Stimulated activated naive CD8-positive, alpha-beta T cell treated with anti-CD3 and anti-CD28 coated beads, Interleukin-15, amount 100 ng/mL, for 72 hours (primary cell): ENCODE measurements at regions not wholly inside any gene's neighbourhood (a gene's known extent, or its start where the extent isn't known, plus 50 kb on each side); places are given as distances from the start of the nearest gene placed in this dataset.
A peak's percentile ranks its signal among the peaks of the same experiment; 100 is the strongest.

Experiments used
- ATAC-seq: fragments of 150-1000 bp; cut with Tn5 transposase; 2 replicates; pipeline ENCODE4 v1.10.0; 2021; ENCODE audit warnings: mild to moderate bottlenecking, moderate library complexity
- DNase-seq, 2 donors: peaks; one replicate each; pipeline ENCODE4 v3.0.0; 2021 to 2022
- H3K27ac Mint-ChIP-seq, 2 donors: one replicate each; pipeline ENCODE4 v1.8.0; 2022; ENCODE audit warnings: mild to moderate bottlenecking in 2 of 2, mixed read lengths in 2 of 2, moderate library complexity in 2 of 2
- H3K27me3 Mint-ChIP-seq: one replicate; pipeline ENCODE4 v1.8.0; 2022; ENCODE audit warnings: mixed read lengths
- H3K4me1 Mint-ChIP-seq: one replicate; pipeline ENCODE4 v1.8.0; 2022; ENCODE audit warnings: mild to moderate bottlenecking, mixed read lengths
- H3K4me3 Mint-ChIP-seq, 2 donors: one replicate each; pipeline ENCODE4 v1.8.0; 2022; ENCODE audit warnings: mild to moderate bottlenecking in 2 of 2, mixed read lengths in 2 of 2, moderate library complexity in 1 of 2
- H3K9me3 Mint-ChIP-seq, 2 donors: one replicate each; pipeline ENCODE4 v1.8.0; 2022; ENCODE audit warnings: mixed read lengths in 2 of 2

- DNase-seq: no peak
- H3K4me1 Mint-ChIP-seq: no peaks in the 10 kb centered on the region
- H3K27ac Mint-ChIP-seq: no peak overlapping the region
- ATAC-seq: no peak
- H3K4me3 Mint-ChIP-seq: no peak overlapping the region
- H3K9me3 Mint-ChIP-seq: peaks cover 10 to 24% of the 10 kb centered on the region in 2 donors
- H3K27me3 Mint-ChIP-seq: no peaks in the 10 kb centered on the region
Measured at GRCh38 chr4:8736090-8736825, 135.4 kb downstream of the HMX1 start.

- no peak for ATAC-seq
- peaks cover 10 to 24% of the 10 kb centered on the region in 2 donors for H3K9me3 Mint-ChIP-seq
- H3K27ac Mint-ChIP-seq: no peak overlapping the region
- H3K4me1 Mint-ChIP-seq: no peaks in the 10 kb centered on the region
- no peak overlapping the region for H3K4me3 Mint-ChIP-seq
- no peaks in the 10 kb centered on the region for H3K27me3 Mint-ChIP-seq
- DNase-seq: no peak
Measured at GRCh38 chr4:8735236-8736089, 136.2 kb downstream of the HMX1 start.

GRCh38 chr4:8732681-8733243 is 138.9 kb downstream of the HMX1 start:
- Mint-ChIP-seq H3K27me3 (peaks cover 2% of the 10 kb centered on the region), H3K27ac (no peak overlapping the region), H3K9me3 (peaks cover 10 to 24% of the 10 kb centered on the region in 2 donors), H3K4me1 (peaks cover under 1% of the 10 kb centered on the region), H3K4me3 (no peak overlapping the region)
- ATAC-seq (no peak), DNase-seq (no peak)

- no peak overlapping the region for H3K4me3 Mint-ChIP-seq
- ATAC-seq (no peak), DNase-seq (no peak)
- H3K27me3 Mint-ChIP-seq: peaks cover 8% of the 10 kb centered on the region
- H3K9me3 Mint-ChIP-seq: peaks cover 10 to 24% of the 10 kb centered on the region in 2 donors
- H3K4me1 Mint-ChIP-seq: peaks cover 7% of the 10 kb centered on the region
- H3K27ac Mint-ChIP-seq: peak overlapping the region in 1 of 2 donors; percentile 6
Measured at GRCh38 chr4:8732092-8732491, 139.5 kb downstream of the CPZ start.

GRCh38 chr4:8731364-8731763 is 138.8 kb downstream of the CPZ start:
- H3K4me3 Mint-ChIP-seq: no peak overlapping the region
- H3K27ac Mint-ChIP-seq: no peak overlapping the region
- H3K4me1 Mint-ChIP-seq: peaks cover 7% of the 10 kb centered on the region
- peaks cover 8% of the 10 kb centered on the region for H3K27me3 Mint-ChIP-seq
- ATAC-seq: no peak
- peaks cover 10 to 24% of the 10 kb centered on the region in 2 donors for H3K9me3 Mint-ChIP-seq
- no peak for DNase-seq

GRCh38 chr4:8730681-8731080 is 138.1 kb downstream of the CPZ start:
- DNase-seq (no peak), ATAC-seq (no peak)
- Mint-ChIP-seq H3K27ac (no peak overlapping the region), H3K27me3 (peaks cover 8% of the 10 kb centered on the region), H3K9me3 (peaks cover 10 to 24% of the 10 kb centered on the region in 2 donors), H3K4me1 (peaks cover 7% of the 10 kb centered on the region), H3K4me3 (no peak overlapping the region)

- Mint-ChIP-seq H3K27ac (no peak overlapping the region), H3K27me3 (peaks cover 8% of the 10 kb centered on the region), H3K9me3 (peaks cover 10 to 24% of the 10 kb centered on the region in 2 donors), H3K4me3 (no peak overlapping the region), H3K4me1 (peaks cover 7% of the 10 kb centered on the region)
- DNase-seq (no peak), ATAC-seq (no peak)
Measured at GRCh38 chr4:8730159-8730558, 137.6 kb downstream of the CPZ start.

GRCh38 chr4:8729408-8730149 is 137.0 kb downstream of the CPZ start:
- Mint-ChIP-seq H3K4me1 (peaks cover 7% of the 10 kb centered on the region), H3K4me3 (no peak overlapping the region), H3K27ac (no peak overlapping the region), H3K9me3 (peaks cover 10 to 22% of the 10 kb centered on the region in 2 donors), H3K27me3 (peaks cover 11% of the 10 kb centered on the region)
- DNase-seq: no peak
- ATAC-seq: no peak

GRCh38 chr4:8728536-8729407 is 136.2 kb downstream of the CPZ start:
- Mint-ChIP-seq H3K27ac (no peak overlapping the region), H3K4me3 (no peak overlapping the region), H3K27me3 (peaks cover 17% of the 10 kb centered on the region), H3K4me1 (peaks cover 7% of the 10 kb centered on the region), H3K9me3 (peaks cover 2 to 16% of the 10 kb centered on the region in 2 donors)
- DNase-seq (no peak), ATAC-seq (peak; percentile 19)

GRCh38 chr4:8727546-8728510 is 135.3 kb downstream of the CPZ start:
- H3K27me3 Mint-ChIP-seq: peaks cover 17% of the 10 kb centered on the region
- DNase-seq (no peak), ATAC-seq (no peak)
- H3K4me1 Mint-ChIP-seq: peaks cover 7% of the 10 kb centered on the region
- no peak overlapping the region for H3K4me3 Mint-ChIP-seq
- H3K9me3 Mint-ChIP-seq: peaks cover 0 to 15% of the 10 kb centered on the region in 2 donors
- H3K27ac Mint-ChIP-seq: peak overlapping the region; percentile 25 to 56

GRCh38 chr4:8727131-8727530 is 134.6 kb downstream of the CPZ start:
- no peak overlapping the region for H3K4me3 Mint-ChIP-seq
- no peak for ATAC-seq

GRCh38 chr4:8726344-8726851 is 133.8 kb downstream of the CPZ start:
- Mint-ChIP-seq H3K27ac (no peak overlapping the region), H3K27me3 (peaks cover 17% of the 10 kb centered on the region), H3K4me1 (peaks cover 7% of the 10 kb centered on the region), H3K9me3 (peaks cover 0 to under 1% of the 10 kb centered on the region in 2 donors), H3K4me3 (no peak overlapping the region)
- DNase-seq (peak in 1 of 2 donors; percentile 4), ATAC-seq (no peak)

More at GRCh38 chr4:8727131-8727530, 134.6 kb downstream of the CPZ start:
- Mint-ChIP-seq H3K9me3 (peaks cover 0 to 8% of the 10 kb centered on the region in 2 donors), H3K27ac (peak overlapping the region; percentile 25 to 68), H3K4me1 (peaks cover 7% of the 10 kb centered on the region), H3K27me3 (peaks cover 17% of the 10 kb centered on the region)
- DNase-seq: no peak

- DNase-seq (peak in 1 of 2 donors; percentile 5), ATAC-seq (no peak)
- Mint-ChIP-seq H3K4me1 (peaks cover 7% of the 10 kb centered on the region), H3K4me3 (no peak overlapping the region), H3K9me3 (no peaks in the 10 kb centered on the region), H3K27me3 (peaks cover 17% of the 10 kb centered on the region), H3K27ac (no peak overlapping the region)
Measured at GRCh38 chr4:8725845-8726244, 133.3 kb downstream of the CPZ start.
